ENCODE measurements at regions not wholly inside any gene's neighbourhood (a gene's known extent, or its start where the extent isn't known, plus 50 kb on each side); places are given as distances from the start of the nearest gene placed in this dataset.
A peak's percentile ranks its signal among the peaks of the same experiment; 100 is the strongest.

- H3K4me3 Mint-ChIP-seq: no peak overlapping the region
- no peaks in the 10 kb centered on the region for H3K9me3 Mint-ChIP-seq
- DNase-seq (ENCODE audit: low spot score in 2 of 2) (no peak), ATAC-seq (no peak)
- no peak overlapping the region for H3K27ac Mint-ChIP-seq
- H3K4me1 Mint-ChIP-seq: no peaks in the 10 kb centered on the region
- no peaks in the 10 kb centered on the region for H3K36me3 Mint-ChIP-seq
Observed at GRCh38 chr2:235381261-235381912, 112.5 kb upstream of the AGAP1 start.

GRCh38 chr2:235382179-235382578, 111.7 kb upstream of the AGAP1 start:
- no peaks in the 10 kb centered on the region for H3K4me1 Mint-ChIP-seq
- ATAC-seq: no peak

DNA sequence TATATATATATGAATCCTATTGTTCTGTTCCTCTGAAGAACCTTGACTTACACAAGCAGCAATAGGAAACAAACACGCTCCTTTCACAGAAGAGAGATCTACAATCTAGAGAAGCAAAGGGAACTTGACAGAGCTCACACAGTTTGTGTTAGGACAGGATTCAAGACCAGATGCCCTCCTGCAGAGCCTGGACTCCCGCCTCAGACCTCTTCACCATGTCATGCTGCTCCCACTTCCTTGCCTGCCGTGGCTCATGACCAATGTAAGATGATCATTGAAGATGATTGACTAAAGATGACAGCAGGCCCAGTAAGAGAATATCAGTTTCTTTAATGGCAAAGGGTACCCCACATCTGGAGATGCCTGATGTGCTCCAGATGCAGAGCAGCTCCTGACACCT, 111.2 kb upstream of the AGAP1 start:
- no peaks in the 10 kb centered on the region for H3K9me3 Mint-ChIP-seq
- H3K27ac Mint-ChIP-seq: no peak overlapping the region
- H3K36me3 Mint-ChIP-seq: no peaks in the 10 kb centered on the region
- DNase-seq (ENCODE audit: low spot score in 2 of 2): no peak
- no peak for ATAC-seq
- no peaks in the 10 kb centered on the region for H3K4me1 Mint-ChIP-seq
- H3K4me3 Mint-ChIP-seq: no peak overlapping the region

More at GRCh38 chr2:235382179-235382578, 111.7 kb upstream of the AGAP1 start:
- DNase-seq (ENCODE audit: low spot score in 2 of 2): no peak
- no peak overlapping the region for H3K27ac Mint-ChIP-seq
- no peaks in the 10 kb centered on the region for H3K9me3 Mint-ChIP-seq
- H3K36me3 Mint-ChIP-seq: no peaks in the 10 kb centered on the region
- H3K4me3 Mint-ChIP-seq: no peak overlapping the region

DNA sequence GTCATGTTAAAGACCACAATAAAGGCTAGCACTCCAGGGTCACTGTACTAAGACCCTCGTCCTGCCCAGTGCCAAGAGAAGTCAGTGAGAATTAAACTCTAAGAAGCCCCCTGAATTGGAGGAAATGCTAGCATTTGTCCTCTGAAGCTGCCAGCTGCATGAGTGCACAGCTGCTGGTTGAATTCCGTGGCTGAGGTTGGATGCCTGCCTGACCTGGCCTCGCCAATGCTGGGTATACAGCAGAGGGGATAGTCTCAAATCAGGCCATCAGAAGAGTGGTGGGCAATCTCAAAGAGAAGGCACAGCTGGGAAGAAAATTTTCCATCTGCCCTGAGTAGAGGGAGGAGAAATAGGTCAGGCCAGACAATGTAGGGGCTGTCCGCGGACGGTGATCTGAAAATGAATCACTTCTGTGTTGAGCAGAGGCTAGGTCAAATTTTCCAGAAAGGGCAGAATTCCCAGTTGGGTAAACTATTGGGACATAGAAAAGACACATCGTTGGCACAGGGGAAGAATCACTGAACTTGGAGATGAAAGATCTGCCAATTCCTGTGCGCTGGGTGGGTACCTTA, 110.5 kb upstream of the AGAP1 start:
- Mint-ChIP-seq H3K9me3 (no peaks in the 10 kb centered on the region), H3K4me1 (peaks cover 2% of the 10 kb centered on the region), H3K36me3 (no peaks in the 10 kb centered on the region), H3K4me3 (no peak overlapping the region), H3K27ac (no peak overlapping the region)
- no peak for ATAC-seq
- no peak for DNase-seq (ENCODE audit: low spot score in 2 of 2)

DNA sequence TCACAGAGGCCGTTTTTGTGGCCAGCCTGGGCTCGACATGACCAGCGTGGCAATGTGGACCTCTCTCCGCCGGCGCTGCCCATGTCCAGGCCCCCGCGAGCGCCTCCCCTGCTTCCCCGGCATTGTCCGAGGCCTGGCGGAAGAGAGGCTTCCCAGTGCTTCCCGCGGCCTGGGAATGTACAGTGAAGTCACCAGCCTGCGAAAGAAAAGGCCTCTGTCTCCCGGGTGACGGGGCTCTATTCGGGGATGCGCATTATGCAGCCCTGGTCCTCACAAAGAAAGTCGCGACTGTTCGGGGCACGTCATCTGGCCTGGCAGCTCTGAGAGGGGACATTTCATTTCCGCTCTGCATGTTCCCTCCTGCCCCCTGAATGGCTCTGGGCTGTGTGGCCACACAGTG, 109.2 kb upstream of the AGAP1 start:
- no peak overlapping the region for H3K27ac Mint-ChIP-seq
- H3K36me3 Mint-ChIP-seq: no peaks in the 10 kb centered on the region
- ATAC-seq: no peak
- H3K4me3 Mint-ChIP-seq: no peak overlapping the region
- no peak for DNase-seq (ENCODE audit: low spot score in 2 of 2)
- H3K4me1 Mint-ChIP-seq: peaks cover 4% of the 10 kb centered on the region
- no peaks in the 10 kb centered on the region for H3K9me3 Mint-ChIP-seq

- Mint-ChIP-seq H3K9me3 (no peaks in the 10 kb centered on the region), H3K4me1 (peaks cover 24% of the 10 kb centered on the region), H3K27ac (no peak overlapping the region), H3K4me3 (no peak overlapping the region), H3K36me3 (no peaks in the 10 kb centered on the region)
- DNase-seq (ENCODE audit: low spot score in 2 of 2): no peak
- ATAC-seq: no peak
Observed at GRCh38 chr2:235389626-235390025, 104.2 kb upstream of the AGAP1 start.

GRCh38 chr2:235390108-235390815, 103.6 kb upstream of the AGAP1 start:
- Mint-ChIP-seq H3K27ac (no peak overlapping the region), H3K36me3 (no peaks in the 10 kb centered on the region), H3K9me3 (no peaks in the 10 kb centered on the region), H3K4me1 (peaks cover 24% of the 10 kb centered on the region), H3K4me3 (peak overlapping the region; percentile 38)
- ATAC-seq (peak; percentile 94), DNase-seq (ENCODE audit: low spot score in 2 of 2) (peak; percentile 16 to 50)

GRCh38 chr2:235390816-235391194, 103.0 kb upstream of the AGAP1 start:
- no peaks in the 10 kb centered on the region for H3K36me3 Mint-ChIP-seq
- peak overlapping the region; percentile 38 for H3K4me3 Mint-ChIP-seq
- H3K4me1 Mint-ChIP-seq: peaks cover 24% of the 10 kb centered on the region
- ATAC-seq (peak; percentile 61), DNase-seq (ENCODE audit: low spot score in 2 of 2) (no peak)
- H3K27ac Mint-ChIP-seq: no peak overlapping the region
- no peaks in the 10 kb centered on the region for H3K9me3 Mint-ChIP-seq

DNA sequence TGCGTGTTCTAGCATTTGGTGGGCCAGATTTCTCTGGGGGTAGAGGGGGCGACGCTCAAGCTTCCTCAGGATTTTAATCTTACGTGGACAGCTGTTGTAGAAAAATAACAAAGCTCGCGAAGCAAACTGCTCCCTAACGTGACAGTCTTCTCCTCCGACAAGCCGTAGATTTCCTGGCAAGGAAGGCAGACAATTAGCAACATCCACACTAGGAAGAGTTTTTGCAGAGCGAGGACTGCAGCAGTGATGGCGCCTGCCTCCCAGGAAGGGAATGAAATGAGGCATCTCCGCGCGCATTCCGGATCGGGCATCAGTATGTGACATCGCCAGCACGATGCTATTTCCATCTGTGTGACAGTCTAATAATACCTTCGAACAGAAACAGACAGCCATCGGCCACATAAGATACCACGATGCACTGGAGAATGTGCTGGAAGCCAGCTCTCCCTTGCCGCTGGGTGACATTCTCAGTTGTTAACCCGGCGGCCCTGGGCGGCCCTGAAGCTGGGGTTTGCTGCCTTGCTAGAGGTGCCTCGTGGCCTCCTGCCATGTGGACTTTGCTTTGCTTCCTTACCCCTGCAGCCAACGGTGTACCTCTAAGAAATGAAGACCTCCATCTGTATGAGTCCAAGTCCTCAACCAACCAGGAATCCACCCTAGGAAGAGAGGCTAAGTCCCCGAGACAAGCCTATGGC, 101.8 kb upstream of the AGAP1 start:
- no peaks in the 10 kb centered on the region for H3K9me3 Mint-ChIP-seq
- ATAC-seq: no peak
- peaks cover 24% of the 10 kb centered on the region for H3K4me1 Mint-ChIP-seq
- H3K4me3 Mint-ChIP-seq: no peak overlapping the region
- DNase-seq (ENCODE audit: low spot score in 2 of 2): no peak
- H3K27ac Mint-ChIP-seq: no peak overlapping the region
- no peaks in the 10 kb centered on the region for H3K36me3 Mint-ChIP-seq

DNA sequence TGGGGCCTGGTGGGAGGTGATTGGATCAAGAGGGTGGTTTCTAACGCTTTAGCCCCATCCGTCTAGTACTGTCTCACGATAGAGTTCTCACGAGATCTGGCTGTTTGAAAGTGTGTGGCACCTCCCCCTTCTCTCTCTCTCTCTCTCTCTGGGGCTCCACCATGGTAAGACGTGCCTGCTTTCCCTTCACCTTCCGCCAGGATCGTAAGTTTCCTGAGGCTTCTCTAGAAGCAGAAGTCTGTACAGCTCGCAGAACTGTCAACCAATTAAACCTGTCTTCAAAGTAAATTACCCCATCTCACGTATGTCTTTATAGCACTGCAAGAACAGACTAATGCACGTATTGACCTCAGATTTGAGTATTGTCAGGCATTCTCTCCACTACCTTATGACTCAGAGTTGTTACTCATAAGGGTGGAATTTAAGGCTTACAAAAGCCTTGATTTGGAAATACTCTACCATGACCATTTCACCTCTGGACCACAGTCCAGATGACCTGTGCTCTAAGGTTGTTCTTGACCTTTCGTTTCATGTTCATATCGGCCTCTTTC, 99.5 kb upstream of the AGAP1 start:
- DNase-seq (ENCODE audit: low spot score in 2 of 2): no peak
- Mint-ChIP-seq H3K4me3 (no peak overlapping the region), H3K27ac (no peak overlapping the region), H3K9me3 (no peaks in the 10 kb centered on the region), H3K4me1 (peaks cover 20% of the 10 kb centered on the region), H3K36me3 (no peaks in the 10 kb centered on the region)
- no peak for ATAC-seq

GRCh38 chr2:235396071-235396846, 97.6 kb upstream of the AGAP1 start:
- Mint-ChIP-seq H3K9me3 (no peaks in the 10 kb centered on the region), H3K4me3 (no peak overlapping the region), H3K4me1 (peaks cover 5% of the 10 kb centered on the region), H3K36me3 (no peaks in the 10 kb centered on the region), H3K27ac (no peak overlapping the region)
- DNase-seq (ENCODE audit: low spot score in 2 of 2): no peak
- no peak for ATAC-seq

GRCh38 chr2:235398321-235398720, 95.5 kb upstream of the AGAP1 start:
- ATAC-seq: no peak
- no peaks in the 10 kb centered on the region for H3K36me3 Mint-ChIP-seq
- peaks cover 5% of the 10 kb centered on the region for H3K4me1 Mint-ChIP-seq

GRCh38 chr2:235399895-235400294, 93.9 kb upstream of the AGAP1 start:
- Mint-ChIP-seq H3K4me3 (no peak overlapping the region), H3K36me3 (no peaks in the 10 kb centered on the region), H3K4me1 (no peaks in the 10 kb centered on the region), H3K27ac (no peak overlapping the region), H3K9me3 (no peaks in the 10 kb centered on the region)
- DNase-seq (ENCODE audit: low spot score in 2 of 2): no peak
- ATAC-seq: no peak

More at GRCh38 chr2:235398321-235398720, 95.5 kb upstream of the AGAP1 start:
- Mint-ChIP-seq H3K9me3 (no peaks in the 10 kb centered on the region), H3K4me3 (no peak overlapping the region), H3K27ac (no peak overlapping the region)
- DNase-seq (ENCODE audit: low spot score in 2 of 2): no peak

DNA sequence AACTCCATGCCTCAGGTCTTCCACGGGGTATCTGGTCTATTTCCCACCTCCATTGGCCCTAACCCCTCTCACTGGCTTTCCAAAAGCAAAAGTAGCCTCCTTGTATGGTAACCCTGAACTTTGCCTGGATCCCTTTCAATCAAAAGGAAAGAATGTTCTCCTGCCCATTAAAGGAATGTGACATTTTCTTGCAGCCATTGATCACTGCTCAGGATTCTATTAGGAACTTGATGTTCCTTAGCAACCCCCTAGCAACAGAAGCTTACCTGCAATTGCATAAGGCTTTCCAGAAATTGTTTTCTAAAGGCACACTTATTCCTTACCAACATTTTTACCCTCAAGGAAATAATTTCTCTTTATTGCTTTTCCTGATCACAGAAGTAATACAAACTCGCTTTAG, 91.4 kb upstream of the AGAP1 start:
- no peak overlapping the region for H3K4me3 Mint-ChIP-seq
- H3K4me1 Mint-ChIP-seq: no peaks in the 10 kb centered on the region
- no peak for ATAC-seq
- no peaks in the 10 kb centered on the region for H3K9me3 Mint-ChIP-seq
- no peak for DNase-seq (ENCODE audit: low spot score in 2 of 2)
- H3K27ac Mint-ChIP-seq: no peak overlapping the region
- no peaks in the 10 kb centered on the region for H3K36me3 Mint-ChIP-seq
